H1 (cell line): ENCODE measurements at regions not wholly inside any gene's neighbourhood (a gene's known extent, or its start where the extent isn't known, plus 50 kb on each side); places are given as distances from the start of the nearest gene placed in this dataset.

Source experiments
- CTCF ChIA-PET: fragments of 300-600 bp; sonication (Branson Sonifier 250); formaldehyde crosslinking; loops from one replicate; lab custom pipeline; 2021; ENCODE audit not compliant: partially characterized antibody; lab: Charles Lee
- POLR2A ChIA-PET: fragments of 300-600 bp; sonication (Branson Sonifier 250); formaldehyde crosslinking; loops from one replicate; lab custom pipeline; 2021; ENCODE audit warnings: inconsistent platforms; ENCODE audit not compliant: partially characterized antibody; lab: Charles Lee
- DNase-seq, 2 experiments: peaks; one replicate each; pipeline versions ENCODE4 v3.0.0 to v3.0.0-alpha.2; 2010 to 2022; ENCODE audit warnings: low spot score in 2 of 2, low read depth in 1 of 2, mixed read lengths in 1 of 2
- FAIRE-seq: peaks from 2 replicates; lab custom pipeline; 2011; peaks lifted over from hg19 to GRCh38; lab: Jason Lieb, UNC
- H2AFZ ChIP-seq: 2 replicates; pipeline ENCODE4 v1.8.1; 2012; ENCODE audit warnings: low read length, inconsistent platforms
- H2AK5ac ChIP-seq: 2 replicates; pipeline ENCODE4 v1.6.1; 2013; ENCODE audit warnings: low read depth, low read length
- H2BK120ac ChIP-seq: replicated peaks from 2 replicates; pipeline ENCODE3; 2013; ENCODE audit warnings: low read depth, low read length, inconsistent platforms
- H2BK12ac ChIP-seq: 2 replicates; pipeline ENCODE4 v1.6.1; 2013; ENCODE audit warnings: low read depth, low read length
- H2BK15ac ChIP-seq: 2 replicates; pipeline ENCODE4 v1.6.1; 2013; ENCODE audit warnings: low read length
- H2BK20ac ChIP-seq: 2 replicates; pipeline ENCODE4 v1.6.1; 2013; ENCODE audit warnings: low read length
- H2BK5ac ChIP-seq: 2 replicates; pipeline ENCODE4 v1.6.1; 2013; ENCODE audit warnings: low read depth, low read length
- H3K14ac ChIP-seq: 2 replicates; pipeline ENCODE4 v1.6.1; 2013; ENCODE audit warnings: inconsistent platforms; ENCODE audit not compliant: insufficient read length
- H3K18ac ChIP-seq: 2 replicates; pipeline ENCODE4 v1.6.1; 2013; ENCODE audit warnings: low read length; ENCODE audit errors: extremely low read depth
- H3K23ac ChIP-seq: 2 replicates; pipeline ENCODE4 v1.6.1; 2013; ENCODE audit warnings: inconsistent platforms; ENCODE audit not compliant: insufficient read length
- H3K23me2 ChIP-seq: 2 replicates; pipeline ENCODE4 v1.6.1; 2013; ENCODE audit warnings: low read depth, low read length
- H3K27ac ChIP-seq: 2 replicates; pipeline ENCODE4 v1.6.1; 2011; ENCODE audit warnings: low read depth, low read length, inconsistent platforms
- H3K27me3 ChIP-seq, 4 experiments: replicated peaks in 1 of 4; 1 replicate in 1 of 4; 2 replicates in 3 of 4; pipeline versions ENCODE4 v1.6.1 to v1.8.1; 2011 to 2013; ENCODE audit warnings: low read length in 3 of 4, mild to moderate bottlenecking in 3 of 4, inconsistent platforms in 2 of 4, mixed read lengths in 2 of 4, moderate library complexity in 1 of 4; ENCODE audit not compliant: control insufficient read depth in 3 of 4, insufficient read depth in 3 of 4; ENCODE audit errors: extremely low read depth in 1 of 4
- H3K36me3 ChIP-seq, 4 experiments: 2 replicates each; pipeline versions ENCODE4 v1.6.1 to v1.8.1; 2011 to 2013; ENCODE audit warnings: mild to moderate bottlenecking in 4 of 4, low read length in 3 of 4, moderate library complexity in 2 of 4, control low read depth in 1 of 4, inconsistent platforms in 1 of 4; ENCODE audit not compliant: insufficient read depth in 4 of 4, control insufficient read depth in 2 of 4
- H3K4ac ChIP-seq: replicated peaks from 2 replicates; pipeline ENCODE3; 2013; ENCODE audit warnings: low read length, low read depth, mixed read lengths, inconsistent platforms; ENCODE audit not compliant: insufficient read length
- H3K4me1 ChIP-seq, 4 experiments: replicated peaks in 1 of 4; 1 replicate in 1 of 4; 2 replicates in 3 of 4; pipeline versions ENCODE4 v1.6.1 to v1.8.1; 2011 to 2013; ENCODE audit warnings: low read length in 3 of 4, inconsistent platforms in 2 of 4, mixed read lengths in 1 of 4; ENCODE audit not compliant: insufficient read depth in 4 of 4, control insufficient read depth in 3 of 4
- H3K4me2 ChIP-seq, 2 experiments: 2 replicates each; pipeline versions ENCODE4 v1.6.1 to v1.8.1; 2011 to 2013; ENCODE audit warnings: low read depth in 2 of 2, low read length in 2 of 2, control low read depth in 1 of 2, inconsistent platforms in 1 of 2, mild to moderate bottlenecking in 1 of 2; ENCODE audit not compliant: insufficient read depth in 1 of 2
- H3K4me3 ChIP-seq, 4 experiments: fragments of 200-600, 300-600 bp in 1 of 4; sonication (generic), shearing (Covaris generic), sonication (Bioruptor Twin) in 1 of 4; 2 replicates each; pipeline versions ENCODE4 v1.5.1 to v1.8.1; 2011 to 2016; ENCODE audit warnings: low read length in 4 of 4, low read depth in 3 of 4, control low read depth in 2 of 4, inconsistent platforms in 2 of 4, mild to moderate bottlenecking in 2 of 4, mixed read lengths in 1 of 4, moderate library complexity in 1 of 4; ENCODE audit not compliant: insufficient read depth in 2 of 4; ENCODE audit errors: extremely low read depth in 1 of 4
- H3K56ac ChIP-seq: replicated peaks from 2 replicates; pipeline ENCODE3; 2013; ENCODE audit warnings: low read depth, mild to moderate bottlenecking, mixed read lengths, low read length, inconsistent platforms; ENCODE audit not compliant: insufficient read length
- H3K79me1 ChIP-seq: 2 replicates; pipeline ENCODE4 v1.6.1; 2013; ENCODE audit warnings: low read depth, low read length, control low read depth
- H3K79me2 ChIP-seq, 2 experiments: 2 replicates each; pipeline versions ENCODE4 v1.6.1 to v1.8.1; 2012 to 2013; ENCODE audit warnings: low read length in 2 of 2, mild to moderate bottlenecking in 2 of 2, inconsistent platforms in 1 of 2; ENCODE audit not compliant: insufficient read depth in 2 of 2, control insufficient read depth in 1 of 2
- H3K9ac ChIP-seq, 4 experiments: replicated peaks in 1 of 4; 1 replicate in 1 of 4; 2 replicates in 3 of 4; pipeline versions ENCODE4 v1.6.1 to v1.8.1; 2011 to 2013; ENCODE audit warnings: low read depth in 3 of 4, low read length in 3 of 4, control low read depth in 2 of 4, mild to moderate bottlenecking in 2 of 4, moderate library complexity in 2 of 4, inconsistent platforms in 1 of 4; ENCODE audit errors: extremely low read depth in 1 of 4
- H3K9me3 ChIP-seq, 2 experiments: 2 replicates each; pipeline versions ENCODE4 v1.6.1 to v1.8.1; 2012 to 2013; ENCODE audit warnings: mild to moderate bottlenecking in 2 of 2, moderate library complexity in 2 of 2, control low read depth in 1 of 2, inconsistent platforms in 1 of 2, low read depth in 1 of 2, low read length in 1 of 2, mixed read lengths in 1 of 2; ENCODE audit not compliant: insufficient read depth in 2 of 2
- H4K20me1 ChIP-seq, 2 experiments: replicated peaks in 1 of 2; 2 replicates each; pipeline versions ENCODE3 to v1.8.1; 2011 to 2013; ENCODE audit warnings: inconsistent platforms in 2 of 2, low read length in 2 of 2, mild to moderate bottlenecking in 1 of 2; ENCODE audit not compliant: insufficient read depth in 2 of 2, control insufficient read depth in 1 of 2
- H4K5ac ChIP-seq: 2 replicates; pipeline ENCODE4 v1.6.1; 2013; ENCODE audit warnings: low read length, low read depth, mixed read lengths, inconsistent platforms; ENCODE audit not compliant: insufficient read length
- H4K8ac ChIP-seq: 2 replicates; pipeline ENCODE4 v1.8.0; 2013; ENCODE audit warnings: mild to moderate bottlenecking, moderate library complexity, low read length, inconsistent platforms; ENCODE audit not compliant: insufficient read depth; ENCODE audit errors: extremely low read depth
- H4K91ac ChIP-seq: replicated peaks from 2 replicates; pipeline ENCODE3; 2013; ENCODE audit warnings: low read length, mixed read lengths, inconsistent platforms; ENCODE audit not compliant: insufficient read length
- BACH1 ChIP-seq: IDR thresholded peaks from 2 replicates; pipeline ENCODE4 v1.6.1; 2012; ENCODE audit warnings: low read length, improper control_type of control experiment
- EZH2 ChIP-seq: fragments of 200-600 bp; sonication (generic); IDR thresholded peaks from 2 replicates; pipeline ENCODE4 v1.7.1; 2012; ENCODE audit warnings: low read depth, mild to moderate bottlenecking, moderate library complexity, low read length, inconsistent platforms; ENCODE audit not compliant: severe bottlenecking
- RAD21 ChIP-seq, 2 experiments: IDR thresholded peaks in 1 of 2; conservative IDR thresholded peaks in 1 of 2; 2 replicates each; pipeline ENCODE4 v1.6.1; 2011; ENCODE audit warnings: low read depth in 2 of 2, low read length in 2 of 2, improper control_type of control experiment in 1 of 2, inconsistent platforms in 1 of 2, mild to moderate bottlenecking in 1 of 2, moderate library complexity in 1 of 2
- RBBP5 ChIP-seq: IDR thresholded peaks from 2 replicates; pipeline ENCODE4 v1.7.1; 2012; ENCODE audit warnings: low read depth, mild to moderate bottlenecking, inconsistent platforms, low read length, moderate library complexity, borderline replicate concordance
- SIN3A ChIP-seq, 2 experiments: IDR thresholded peaks in 1 of 2; conservative IDR thresholded peaks in 1 of 2; 2 replicates each; pipeline ENCODE4 v1.6.1; 2011 to 2012; ENCODE audit warnings: low read length in 2 of 2, improper control_type of control experiment in 1 of 2, low read depth in 1 of 2, mild to moderate bottlenecking in 1 of 2
- SIX5 ChIP-seq: IDR thresholded peaks from 2 replicates; pipeline ENCODE4 v1.6.1; 2011; ENCODE audit warnings: mild to moderate bottlenecking, low read depth, low read length
- TBP ChIP-seq: IDR thresholded peaks from 2 replicates; pipeline ENCODE4 v1.6.1; 2011; ENCODE audit warnings: low read depth, low read length, improper control_type of control experiment
- TEAD4 ChIP-seq: IDR thresholded peaks from 2 replicates; pipeline ENCODE4 v1.6.1; 2012; ENCODE audit warnings: low read depth, low read length, inconsistent platforms, mixed read lengths
- WGBS, 2 experiments: shearing (Covaris generic) in 1 of 2; methylation state at CpG; one replicate each; pipeline versions ENCODE4 v1.1.6 to v1.1.7; 2013 to 2015; ENCODE audit warnings: low lambda C conversion rate in 2 of 2, mixed read lengths in 2 of 2, inconsistent platforms in 1 of 2, low coverage in 1 of 2, missing lambda C conversion rate in 1 of 2; ENCODE audit not compliant: insufficient replicate concordance in 2 of 2, insufficient coverage in 1 of 2, insufficient read length in 1 of 2; ENCODE audit errors: extremely low coverage in 1 of 2, missing lambda C conversion rate in 1 of 2; 5-methylcytosine and 5-hydroxymethylcytosine counted together
- TF ChIP-seq, protein P1 (sequence below): IDR thresholded peaks from 2 replicates; pipeline ENCODE4 v1.6.1; 2011; ENCODE audit warnings: low read length, improper control_type of control experiment
- TF ChIP-seq, protein P2 (sequence below): IDR thresholded peaks from 2 replicates; pipeline ENCODE4 v1.6.1; 2012; ENCODE audit warnings: inconsistent platforms

DNA sequence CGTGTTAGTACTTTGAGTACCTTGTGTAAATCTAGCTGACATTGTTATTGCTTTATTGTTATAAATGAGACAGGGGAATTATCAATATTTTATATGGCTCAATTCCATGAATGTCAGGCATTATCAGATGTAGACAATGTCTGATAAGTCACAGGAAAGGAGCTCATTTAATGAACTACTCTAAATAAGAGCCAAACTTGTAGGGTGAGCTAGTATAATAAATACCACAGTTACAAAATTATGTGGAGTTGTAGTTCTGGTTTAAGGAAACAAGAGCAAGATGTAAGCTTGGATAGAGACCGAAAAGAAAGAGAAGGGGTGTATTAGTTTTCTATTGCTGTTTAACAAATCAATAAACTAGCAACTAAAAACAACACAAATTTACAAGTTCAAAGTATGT is 891.8 kb upstream of the SLITRK1 start:
- Histone ChIP-seq H3K27ac (no peak overlapping the region), H3K56ac (no peak overlapping the region), H3K9ac (no peak overlapping the region), H3K18ac (no peak overlapping the region)
- FAIRE-seq, result no peak
- TF ChIP-seq, protein P1, sequence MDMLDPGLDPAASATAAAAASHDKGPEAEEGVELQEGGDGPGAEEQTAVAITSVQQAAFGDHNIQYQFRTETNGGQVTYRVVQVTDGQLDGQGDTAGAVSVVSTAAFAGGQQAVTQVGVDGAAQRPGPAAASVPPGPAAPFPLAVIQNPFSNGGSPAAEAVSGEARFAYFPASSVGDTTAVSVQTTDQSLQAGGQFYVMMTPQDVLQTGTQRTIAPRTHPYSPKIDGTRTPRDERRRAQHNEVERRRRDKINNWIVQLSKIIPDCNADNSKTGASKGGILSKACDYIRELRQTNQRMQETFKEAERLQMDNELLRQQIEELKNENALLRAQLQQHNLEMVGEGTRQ, result no peak
- TF ChIP-seq, protein P2, sequence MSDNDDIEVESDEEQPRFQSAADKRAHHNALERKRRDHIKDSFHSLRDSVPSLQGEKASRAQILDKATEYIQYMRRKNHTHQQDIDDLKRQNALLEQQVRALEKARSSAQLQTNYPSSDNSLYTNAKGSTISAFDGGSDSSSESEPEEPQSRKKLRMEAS, result no peak
- TF ChIP-seq TEAD4, result no peak
- no peak for TF ChIP-seq EZH2
- TF ChIP-seq SIX5, result no peak
- no peak for TF ChIP-seq TBP
- no peak for TF ChIP-seq RBBP5
- TF ChIP-seq SIN3A (conservative IDR thresholded peaks at IDR 0.05 in 1 of 2, IDR thresholded peaks at IDR 0.05 in 1 of 2; ENCODE audit: low read depth in 1 of 2, low read length in 2 of 2), result no peak
- no peak for TF ChIP-seq BACH1
- TF ChIP-seq RAD21 (IDR thresholded peaks at IDR 0.05 in 1 of 2, conservative IDR thresholded peaks at IDR 0.05 in 1 of 2; ENCODE audit: low read depth in 2 of 2, low read length in 2 of 2), result no peak
- TF ChIP-seq, all 59 proteins: peak for 0
- no peak overlapping the region for H2BK5ac ChIP-seq
- H3K4me3 ChIP-seq, result no peak overlapping the region
- no peak overlapping the region for H2BK15ac ChIP-seq
- H3K23ac ChIP-seq, result no peak overlapping the region
- H3K4me1 ChIP-seq, result peaks cover 0 to 3% (median 0%) of the 10 kb centered on the region in 4 experiments; a peak in 1 of 7 replicates
- H4K20me1 ChIP-seq, result no peaks in the 10 kb centered on the region
- no peaks in the 10 kb centered on the region for H3K79me2 ChIP-seq
- no peaks in the 10 kb centered on the region for H3K23me2 ChIP-seq
- ChIA-PET CTCF (no interaction called here), POLR2A (no interaction called here)
- H3K14ac ChIP-seq, result no peak overlapping the region
- H4K8ac ChIP-seq, result no peak overlapping the region
- H2AK5ac ChIP-seq, result no peak overlapping the region
- no peak overlapping the region for H2BK20ac ChIP-seq
- no peaks in the 10 kb centered on the region for H3K79me1 ChIP-seq
- no peak overlapping the region for H2BK12ac ChIP-seq
- no peak overlapping the region for H4K5ac ChIP-seq
- H3K27me3 ChIP-seq, result no peaks in the 10 kb centered on the region
- H2BK120ac ChIP-seq, result no peak overlapping the region
- H3K9me3 ChIP-seq, result no peaks in the 10 kb centered on the region
- no peak overlapping the region for H3K4ac ChIP-seq
- 62% methylated on average over 2 of the region's 2 CpGs; no CpG with 5 or more reads in 1 of the 2 experiments for WGBS, 2 experiments
- no peak for DNase-seq
- H3K4me2 ChIP-seq, result no peak overlapping the region
- H3K36me3 ChIP-seq, result no peaks in the 10 kb centered on the region
- H4K91ac ChIP-seq, result no peak overlapping the region
- no peak overlapping the region for H2AFZ ChIP-seq
